ENCODE measurements at regions not wholly inside any gene's neighbourhood (a gene's known extent, or its start where the extent isn't known, plus 50 kb on each side); places are given as distances from the start of the nearest gene placed in this dataset.

DNA sequence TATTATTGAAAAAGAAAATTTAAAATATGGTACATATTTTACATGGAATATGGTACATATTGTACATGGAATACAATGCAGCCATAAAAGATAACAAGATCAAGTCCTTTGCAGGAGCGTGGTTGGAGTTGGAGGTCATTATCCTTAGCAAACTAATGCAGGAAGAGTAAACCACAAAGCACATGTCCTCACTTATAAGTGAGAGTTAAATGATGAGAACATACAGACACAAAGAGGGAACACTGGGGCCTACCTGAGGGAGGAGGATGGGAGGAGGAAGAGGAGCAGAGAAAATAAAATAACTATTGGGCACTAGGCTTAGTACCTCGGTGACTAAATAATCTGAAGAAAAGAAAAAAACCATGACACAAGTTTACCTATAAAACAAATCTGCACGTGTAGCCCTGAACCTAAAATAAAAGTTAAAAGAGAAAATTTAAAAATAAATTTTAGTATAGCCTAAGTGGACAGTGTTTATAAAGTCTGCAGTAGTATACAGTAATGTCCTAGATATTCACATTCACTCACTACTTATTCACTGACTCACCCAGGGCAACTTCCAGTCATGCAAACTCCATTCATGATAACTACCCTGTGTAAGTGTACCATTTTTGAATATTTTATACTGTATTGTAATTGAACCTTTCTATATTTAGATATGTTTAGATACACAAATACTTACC, 204.4 kb downstream of the FAM76B start:
- DNase-seq (ENCODE audit: low spot score) = no peak

GRCh38 chr11:95584589-95584988, 205.0 kb downstream of the FAM76B start:
- no peak for DNase-seq (ENCODE audit: low spot score)

DNA sequence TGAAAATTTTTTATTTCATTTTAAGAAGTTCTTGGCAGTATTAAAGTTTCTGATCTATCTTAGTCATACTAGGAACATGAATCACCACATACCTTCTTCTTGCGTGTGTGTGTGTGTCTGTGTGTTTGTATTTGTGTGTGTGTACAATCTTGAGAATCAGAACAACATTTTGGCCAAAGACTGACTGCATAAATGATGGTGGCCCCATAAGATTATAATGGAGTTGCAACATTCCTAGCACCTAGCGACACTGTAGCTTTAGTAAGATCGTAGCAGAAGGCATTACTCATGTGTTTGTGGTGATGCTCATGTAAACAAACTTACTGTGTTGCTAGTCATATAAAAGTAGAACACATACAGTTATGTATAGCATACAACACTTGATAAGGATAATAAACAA, 205.4 kb downstream of the FAM76B start:
- DNase-seq (ENCODE audit: low spot score) = no peak

- no peak for DNase-seq (ENCODE audit: low spot score)
Measured at GRCh38 chr11:95577716-95578460, 211.7 kb downstream of the FAM76B start.

- no peak for DNase-seq (ENCODE audit: low spot score)
Measured at GRCh38 chr11:95576146-95576845, 213.3 kb downstream of the FAM76B start.

- no peak for DNase-seq (ENCODE audit: low spot score)
Measured at GRCh38 chr11:95575517-95575916, 214.1 kb downstream of the FAM76B start.

- DNase-seq (ENCODE audit: low spot score) = no peak
Measured at GRCh38 chr11:95571718-95572260, 217.8 kb downstream of the FAM76B start.

GRCh38 chr11:95570845-95571244, 218.7 kb downstream of the FAM76B start:
- no peak for DNase-seq (ENCODE audit: low spot score)

GRCh38 chr11:95569207-95569606, 220.4 kb downstream of the FAM76B start:
- no peak for DNase-seq (ENCODE audit: low spot score)

DNA sequence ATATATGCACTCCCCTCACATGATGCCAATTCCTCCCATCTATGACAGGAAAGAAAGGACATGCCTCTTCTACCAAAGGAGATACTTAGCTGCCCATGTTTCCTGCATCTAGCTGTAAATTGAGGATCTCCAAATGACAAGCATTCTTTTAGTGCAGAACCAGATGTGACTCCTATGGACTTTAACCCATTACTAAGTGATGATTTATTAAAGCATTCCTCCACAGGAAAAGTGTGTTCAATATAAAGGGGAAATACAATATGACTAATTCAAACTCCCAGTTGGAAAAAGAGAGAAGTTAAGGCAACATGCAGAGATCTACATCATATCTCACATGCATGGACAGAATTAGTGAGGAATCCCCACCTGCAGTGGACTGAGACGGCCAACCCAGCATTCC, 221.3 kb downstream of the FAM76B start:
- no peak for DNase-seq (ENCODE audit: low spot score)

- DNase-seq (ENCODE audit: low spot score) = peak; percentile 75
Measured at GRCh38 chr11:95567685-95568084, 221.9 kb downstream of the FAM76B start.

DNA sequence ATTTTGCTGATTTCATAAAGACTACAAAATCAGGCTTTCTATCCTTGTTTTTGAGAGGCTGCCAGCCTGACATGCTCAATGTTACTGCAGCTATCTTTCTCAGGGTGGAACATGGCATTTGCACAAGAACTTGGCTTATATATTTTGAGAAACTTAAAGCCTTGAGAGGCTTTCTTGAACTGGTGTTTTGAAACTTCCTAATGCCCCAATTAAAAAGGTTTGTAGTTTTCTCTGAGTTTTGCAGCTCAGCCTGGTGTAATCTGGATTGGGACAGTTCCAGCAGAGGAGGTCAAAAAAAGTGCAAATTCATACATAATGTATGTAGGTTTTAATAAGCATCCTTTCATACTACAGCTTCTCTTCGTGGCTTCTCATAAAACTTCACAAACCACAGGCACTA, 223.4 kb downstream of the FAM76B start:
- DNase-seq (ENCODE audit: low spot score) = peak; percentile 94

GRCh38 chr11:95565724-95566141, 223.8 kb downstream of the FAM76B start:
- DNase-seq (ENCODE audit: low spot score) = no peak

GRCh38 chr11:95563859-95564258, 225.7 kb downstream of the FAM76B start:
- no peak for DNase-seq (ENCODE audit: low spot score)

- no peak for DNase-seq (ENCODE audit: low spot score)
Measured at GRCh38 chr11:95563173-95563572, 226.4 kb downstream of the FAM76B start.

GRCh38 chr11:95562196-95562921, 227.2 kb downstream of the FAM76B start:
- DNase-seq (ENCODE audit: low spot score) = no peak

- peak; percentile 77 for DNase-seq (ENCODE audit: low spot score)
Measured at GRCh38 chr11:95559899-95560298, 229.7 kb downstream of the FAM76B start.

GRCh38 chr11:95557376-95557775, 232.2 kb downstream of the FAM76B start:
- DNase-seq (ENCODE audit: low spot score) = peak; percentile 44

DNA sequence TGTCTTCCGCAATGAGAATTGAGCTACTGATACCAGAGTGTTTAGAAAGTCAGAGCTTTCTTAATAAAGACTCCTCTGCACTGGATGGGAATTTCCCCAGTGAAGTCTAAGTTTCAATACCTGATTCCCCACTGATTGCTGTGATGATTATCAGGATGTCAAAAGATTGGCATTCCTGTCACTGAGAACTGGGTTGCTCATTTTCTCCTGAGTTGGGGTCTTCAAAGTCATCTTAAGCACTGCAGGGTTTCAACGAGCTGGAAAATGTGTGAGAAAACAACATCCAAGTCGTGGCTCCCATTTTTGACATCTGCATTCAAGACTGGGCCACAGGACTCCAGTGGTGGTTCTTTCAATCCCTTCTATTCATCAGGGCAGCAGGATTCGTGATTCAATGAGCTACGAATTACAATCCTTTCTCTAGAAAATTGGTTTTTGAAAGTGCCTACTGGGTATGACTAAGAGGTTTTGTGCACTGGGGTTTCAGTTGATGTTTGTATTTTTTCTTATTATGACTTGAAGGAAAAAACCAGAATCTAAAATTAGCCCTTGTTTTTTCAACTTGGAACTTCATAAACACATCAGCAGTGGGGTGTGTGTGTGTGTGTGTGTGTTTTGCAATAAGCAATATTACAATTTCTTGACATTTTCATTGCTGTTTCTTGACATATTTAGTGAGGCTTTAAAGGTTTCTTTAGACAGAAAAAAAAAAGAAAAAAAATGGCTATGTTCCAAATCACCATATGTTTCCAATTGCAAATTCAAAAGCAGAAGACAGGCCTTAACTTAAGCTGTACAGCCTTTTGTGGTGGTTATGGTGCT, 233.0 kb downstream of the FAM76B start:
- DNase-seq (ENCODE audit: low spot score) = peak; percentile 92

DNA sequence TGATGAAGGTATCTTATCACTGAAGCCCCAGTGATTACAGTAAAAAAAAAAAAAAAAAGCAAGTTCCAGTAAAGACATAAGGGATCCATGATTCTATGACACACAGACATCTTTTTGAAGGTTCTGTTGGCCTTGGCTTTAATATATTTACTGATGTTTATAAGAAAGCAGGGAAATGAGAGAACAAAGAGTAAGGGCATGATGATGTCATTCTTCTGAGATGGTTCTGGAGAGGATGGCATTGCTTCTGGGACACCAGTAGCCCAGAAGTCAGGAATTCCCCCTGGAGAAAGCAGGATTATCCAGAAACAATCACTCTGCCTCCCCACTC, 233.6 kb downstream of the FAM76B start:
- DNase-seq (ENCODE audit: low spot score) = peak; percentile 27

- no peak for DNase-seq (ENCODE audit: low spot score)
Measured at GRCh38 chr11:95554911-95555310, 234.7 kb downstream of the FAM76B start.

Data from umbilical cord (tissue), 1 donor.